ENCODE measurements at regions not wholly inside any gene's neighbourhood (a gene's known extent, or its start where the extent isn't known, plus 50 kb on each side); places are given as distances from the start of the nearest gene placed in this dataset.

GRCh38 chr11:110874437-110875030 lies 162.3 kb upstream of the ARHGAP20 start:
- TF ChIP-seq CTCF (IDR thresholded peaks at IDR 0.05; ENCODE audit: low read depth, low read length, missing input control) = no peak
- TF ChIP-seq FOXA1 (IDR thresholded peaks at IDR 0.05) = no peak
- no peak for TF ChIP-seq ZBTB33 (IDR thresholded peaks at IDR 0.05)
- TF ChIP-seq REST (IDR thresholded peaks at IDR 0.05) = no peak
- no peak for TF ChIP-seq SP1 (IDR thresholded peaks at IDR 0.05)
- no peak for TF ChIP-seq YY1 (IDR thresholded peaks at IDR 0.05)
- TF ChIP-seq MAX (IDR thresholded peaks at IDR 0.05) = no peak
- TF ChIP-seq GABPA (IDR thresholded peaks at IDR 0.05 in 1 of 2, conservative IDR thresholded peaks at IDR 0.05 in 1 of 2) = no peak
